M059J (cell line): ENCODE measurements at regions not wholly inside any gene's neighbourhood (a gene's known extent, or its start where the extent isn't known, plus 50 kb on each side); places are given as distances from the start of the nearest gene placed in this dataset.

ENCODE experiments used
- DNase-seq: peaks from one replicate; pipeline ENCODE4 v3.0.0-alpha.2; 2012; ENCODE audit warnings: low read depth

DNA sequence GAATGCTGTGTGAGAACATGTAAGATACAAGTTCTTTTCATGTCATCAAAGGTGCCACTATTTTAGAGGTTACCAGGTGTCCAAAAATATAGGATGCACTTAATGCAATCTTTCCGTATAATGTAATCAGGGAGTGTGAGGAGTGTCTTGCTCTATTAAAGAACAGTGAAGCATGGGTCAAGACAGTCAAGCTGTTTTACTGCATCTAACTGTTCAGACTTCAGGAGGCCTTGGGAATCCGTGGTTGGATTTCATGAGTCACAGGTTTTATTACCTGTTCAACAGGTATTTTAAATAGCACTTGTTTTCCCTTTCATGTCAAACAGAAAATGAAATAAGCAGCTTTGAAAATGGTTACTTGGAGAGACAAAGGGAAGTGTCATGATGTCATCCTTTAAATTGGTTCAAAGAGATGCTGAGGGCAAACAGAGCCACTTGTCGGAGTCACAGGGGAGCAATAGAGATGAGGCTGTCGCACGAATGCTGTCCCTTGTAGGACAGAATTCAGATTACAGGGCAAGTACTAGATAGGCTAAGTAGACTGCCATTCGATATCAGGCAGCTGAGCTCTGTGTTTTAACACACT, 621.5 kb downstream of the QKI start:
- no peak for DNase-seq

DNA sequence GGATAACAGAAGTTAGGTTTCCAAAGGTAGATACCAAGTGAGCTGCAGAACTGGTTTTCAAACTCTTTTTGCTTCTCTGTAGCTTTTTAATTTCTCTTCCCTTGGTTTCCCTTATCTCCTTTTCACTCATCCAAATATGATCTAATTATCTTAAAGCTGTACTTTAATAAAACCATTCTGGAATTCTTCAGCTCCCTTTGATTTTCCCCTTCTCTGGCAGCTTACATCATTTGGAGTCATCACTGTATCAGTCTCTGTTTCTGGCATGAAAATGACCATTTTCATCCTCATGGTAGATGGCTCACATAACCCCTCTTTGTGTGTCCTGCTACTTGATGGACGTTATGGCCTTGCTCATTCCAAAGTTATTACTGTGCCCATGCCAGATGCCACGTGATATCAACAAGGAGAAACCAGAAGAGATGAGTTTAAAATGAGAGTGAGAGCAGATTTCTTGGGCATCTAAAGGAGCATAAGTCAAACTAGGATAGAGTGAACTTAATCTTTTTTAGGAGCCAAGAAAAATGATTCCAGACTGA, 620.2 kb downstream of the QKI start:
- DNase-seq = peak; percentile 64

DNA sequence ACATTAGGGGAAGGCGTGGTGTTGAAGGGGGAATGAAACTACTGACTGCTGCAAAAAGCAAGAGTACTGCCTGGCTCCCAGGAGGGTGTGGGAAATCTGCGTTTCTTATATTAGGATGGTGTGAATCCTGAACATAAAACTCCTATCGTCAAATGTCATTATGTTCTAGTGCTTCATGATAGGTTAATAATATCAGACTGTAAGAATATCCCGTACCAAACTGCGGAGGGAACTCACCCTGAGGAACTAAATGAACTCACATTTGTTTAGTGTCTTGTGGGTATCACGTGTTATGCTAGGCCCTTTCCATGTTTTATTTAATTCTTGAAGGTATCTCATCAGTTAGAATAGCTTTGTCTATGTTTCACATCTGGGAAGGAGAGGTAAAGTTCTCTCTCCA, 610.7 kb downstream of the QKI start:
- no peak for DNase-seq

DNA sequence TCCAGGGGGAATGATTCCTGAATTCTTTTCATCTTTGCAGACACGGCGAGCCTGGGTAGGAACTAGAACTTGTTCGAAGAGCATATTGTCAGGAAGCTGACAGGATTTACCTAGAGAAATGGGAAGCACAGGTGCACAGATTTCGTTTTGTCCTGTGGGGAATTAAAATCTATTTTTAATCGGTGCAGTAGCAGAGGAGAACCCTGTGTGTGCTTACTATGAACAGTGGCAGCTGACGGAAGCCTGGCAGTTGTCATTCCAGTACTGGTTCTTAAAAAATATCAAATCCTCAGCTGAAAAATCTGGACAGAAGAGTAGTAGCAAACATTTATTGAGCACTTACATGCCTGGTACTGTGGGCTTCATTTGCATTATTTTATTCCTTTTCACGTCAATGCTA, 609.0 kb downstream of the QKI start:
- DNase-seq = no peak

DNA sequence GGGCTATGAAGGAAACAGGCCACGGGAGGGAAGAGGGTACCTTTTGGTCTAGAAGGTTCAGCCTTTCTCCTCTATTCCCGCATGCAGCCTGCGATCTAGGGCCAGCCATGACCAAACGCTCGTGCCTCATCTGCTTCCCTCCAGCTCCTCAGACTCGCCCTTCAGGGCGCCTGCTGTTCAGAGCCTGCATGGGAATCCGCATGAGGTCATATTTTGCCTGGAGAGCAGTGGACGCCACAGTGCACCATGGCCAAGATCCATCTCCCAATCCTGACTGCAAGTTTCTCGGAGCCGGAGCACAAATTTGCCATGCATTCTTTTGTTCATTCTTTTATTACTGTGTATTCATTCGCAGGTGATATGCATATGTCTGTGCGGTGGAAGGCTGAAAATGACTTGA, 608.1 kb downstream of the QKI start:
- DNase-seq = no peak

DNA sequence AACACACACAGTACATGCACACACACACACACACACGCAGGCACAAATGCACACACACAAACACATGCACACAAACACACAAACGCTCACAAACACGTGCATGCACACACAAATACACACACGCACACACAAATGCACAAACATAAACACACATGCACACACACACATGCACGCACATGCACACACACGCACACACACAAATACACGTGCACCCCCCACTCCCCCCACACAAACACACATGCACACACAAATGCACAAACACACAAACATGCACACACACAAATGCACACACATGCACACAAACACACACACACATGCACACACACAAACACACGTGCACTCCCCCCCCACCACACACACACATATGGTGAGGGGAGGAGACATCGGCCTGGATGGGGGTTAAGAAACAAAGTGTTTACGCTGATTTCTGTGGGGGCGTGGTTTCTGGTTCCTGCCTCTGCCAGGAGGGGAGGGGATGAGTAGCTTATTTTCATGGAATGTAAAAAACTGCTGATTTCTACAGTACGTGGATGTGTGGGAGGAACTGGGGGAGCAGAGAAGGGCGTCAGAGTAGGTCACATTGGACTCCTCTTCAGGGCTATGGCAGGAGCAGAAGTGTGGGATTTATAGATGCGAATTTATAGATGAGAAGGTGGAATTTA, 607.2 kb downstream of the QKI start:
- no peak for DNase-seq

DNA sequence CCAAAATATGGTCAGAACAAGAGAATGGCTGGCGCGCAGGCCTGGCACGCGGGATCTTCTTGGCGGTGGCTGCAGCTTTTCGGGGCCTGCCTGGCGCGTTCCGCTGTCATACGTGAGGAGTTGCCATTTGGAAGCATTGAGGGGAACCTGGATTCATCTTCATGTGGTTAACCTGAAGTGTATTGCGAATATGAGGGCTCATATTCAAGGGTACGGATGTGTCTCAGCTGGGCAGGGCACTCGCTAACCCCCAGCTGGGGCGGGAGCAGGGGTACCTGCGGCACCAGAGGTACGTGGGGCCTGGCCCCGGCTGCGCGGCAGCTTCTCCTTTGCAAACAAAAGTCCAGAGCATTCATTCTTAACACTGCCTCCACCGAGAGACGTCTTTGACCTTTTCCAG, 605.6 kb downstream of the QKI start:
- DNase-seq = no peak

DNA sequence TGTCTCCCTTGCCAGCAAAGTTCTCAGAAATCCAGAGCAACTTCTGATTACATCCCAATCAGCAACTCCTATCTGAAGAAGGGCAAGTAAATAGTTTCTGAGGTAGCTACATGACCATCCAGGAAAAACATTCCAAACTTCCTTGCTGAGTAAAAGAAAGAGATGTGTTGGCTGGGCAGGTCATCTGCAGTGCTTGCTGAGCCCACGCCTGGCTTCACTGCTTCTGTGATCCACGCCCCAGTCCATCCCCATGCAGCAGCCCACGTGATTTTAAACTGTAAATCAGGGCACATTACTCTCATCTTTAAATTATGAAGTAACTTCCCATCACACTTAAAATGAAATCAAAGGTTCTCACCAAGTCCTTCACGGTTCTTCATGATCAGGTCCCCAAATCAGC, 603.6 kb downstream of the QKI start:
- DNase-seq = no peak

DNA sequence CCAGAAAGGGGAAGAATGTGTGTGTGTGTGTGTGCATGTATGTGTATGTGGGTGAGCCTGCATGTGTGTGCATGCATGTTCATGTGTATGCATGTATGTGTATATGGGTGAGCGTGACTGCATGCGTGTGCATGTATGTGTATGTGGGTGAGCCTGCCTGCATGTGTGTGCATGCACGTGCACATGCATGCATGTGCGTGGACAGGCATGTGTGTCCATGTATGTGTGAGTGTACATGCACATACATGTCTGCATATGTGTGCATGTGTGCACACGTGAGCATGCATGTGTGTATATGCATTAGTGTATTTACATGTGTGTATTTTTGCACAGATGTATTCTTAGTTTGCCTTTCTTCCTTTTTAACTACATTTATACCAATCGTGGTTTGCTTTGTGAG, 601.5 kb downstream of the QKI start:
- DNase-seq = no peak

DNA sequence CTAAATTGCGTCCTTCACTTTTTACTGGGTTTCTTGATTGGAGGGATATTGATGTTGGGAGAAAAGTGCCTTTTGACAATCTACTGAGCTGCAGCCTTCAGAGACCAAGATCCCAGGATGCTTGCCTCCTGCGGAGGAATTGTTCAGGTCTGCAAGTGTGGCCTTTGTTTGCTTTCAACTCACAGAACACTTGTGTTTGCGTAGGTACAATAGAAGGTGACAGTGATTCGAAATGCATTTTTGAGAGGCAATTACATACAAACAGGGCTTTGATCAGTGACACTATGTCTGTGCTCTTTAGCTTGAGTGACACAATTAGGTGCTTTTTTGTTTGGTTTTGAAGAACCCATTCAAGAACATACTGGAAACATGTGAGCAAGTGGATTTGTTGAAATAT, 600.6 kb downstream of the QKI start:
- DNase-seq = no peak

DNA sequence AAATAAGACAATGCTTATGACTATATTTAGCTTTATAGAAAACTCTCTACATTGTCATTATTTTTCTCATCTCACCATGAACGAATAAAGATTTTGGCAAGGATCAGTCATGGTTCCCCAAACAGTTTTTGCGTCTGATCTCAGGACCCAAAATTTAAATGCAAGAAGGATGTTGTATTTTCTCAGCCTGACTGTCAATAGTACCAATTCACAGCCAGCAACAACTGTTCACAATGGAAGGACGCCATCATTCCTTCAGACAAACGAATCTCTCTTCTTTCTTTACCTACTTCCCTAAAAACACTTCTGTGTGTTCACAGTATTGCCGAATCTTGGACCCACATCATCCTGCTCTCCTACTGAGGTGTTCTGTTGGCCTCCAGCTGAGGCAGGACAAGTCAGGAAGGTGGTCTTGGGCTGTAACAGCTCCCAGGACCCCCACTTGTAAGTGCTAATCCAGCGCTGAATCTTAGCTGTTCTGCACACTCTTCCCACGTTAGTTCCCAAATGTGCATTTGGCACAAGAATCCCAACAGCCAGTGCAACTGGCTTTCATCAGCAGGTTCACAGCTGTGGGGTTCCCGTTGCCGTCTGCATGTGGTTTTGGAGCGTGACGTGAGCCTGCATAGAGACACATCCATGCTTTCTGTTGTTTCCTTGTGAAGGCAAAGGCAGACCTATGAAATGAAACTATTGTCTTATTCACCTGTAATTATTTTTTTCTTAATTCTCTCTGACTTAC, 600.0 kb downstream of the QKI start:
- DNase-seq = no peak

DNA sequence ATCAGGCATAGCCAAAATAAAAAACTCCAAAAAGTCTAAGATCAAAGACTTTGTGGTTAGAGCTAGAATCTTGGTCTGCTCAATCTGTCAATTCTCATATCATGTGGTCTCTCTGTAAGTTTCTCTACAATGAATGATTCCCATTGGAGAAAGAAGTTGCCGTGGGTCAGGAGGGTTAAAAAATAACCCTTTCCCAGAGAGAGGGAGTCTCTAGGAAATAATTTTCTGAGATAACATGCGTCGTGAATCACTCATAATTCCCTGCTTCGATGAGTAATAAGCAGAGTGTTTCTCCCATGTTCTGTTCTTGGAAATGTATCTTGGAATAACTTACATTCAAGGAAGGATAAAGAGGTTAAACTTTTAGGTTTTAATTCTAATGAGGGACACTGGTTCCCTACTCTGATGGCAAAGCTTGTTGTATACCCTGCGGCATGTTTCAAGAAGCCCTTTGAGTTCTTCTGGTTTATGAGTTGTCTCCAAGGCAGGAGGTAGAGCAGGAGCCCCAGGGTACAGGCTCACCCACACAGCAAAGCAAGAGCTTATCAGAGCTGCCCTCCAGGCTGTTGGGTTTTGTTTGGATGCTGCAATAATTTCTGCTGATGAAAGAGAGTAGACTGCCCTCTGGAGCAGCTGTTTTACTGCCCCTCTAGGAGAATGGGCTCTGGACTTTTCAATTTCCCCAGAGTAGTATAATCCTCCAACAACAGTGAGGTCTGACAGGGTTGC, 599.1 kb downstream of the QKI start:
- DNase-seq = peak; percentile 61

DNA sequence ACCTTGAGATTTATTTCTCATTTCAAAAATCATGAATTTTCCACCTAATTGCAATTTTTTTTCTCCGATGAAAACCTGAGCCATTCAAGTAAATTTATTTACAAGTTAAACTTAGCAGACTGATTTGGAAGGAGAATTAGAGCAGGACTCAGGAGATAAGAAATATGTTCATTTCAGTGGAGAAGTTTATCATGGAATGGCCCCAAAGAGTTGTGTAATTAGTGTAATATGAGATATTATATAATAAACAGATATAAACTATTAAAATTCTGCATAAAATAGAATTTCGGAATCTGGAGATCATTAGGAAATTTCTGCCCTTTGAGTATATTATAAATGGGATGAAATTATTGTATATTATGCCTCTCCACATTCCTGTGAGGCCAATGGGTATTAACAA, 596.8 kb downstream of the QKI start:
- DNase-seq = no peak

DNA sequence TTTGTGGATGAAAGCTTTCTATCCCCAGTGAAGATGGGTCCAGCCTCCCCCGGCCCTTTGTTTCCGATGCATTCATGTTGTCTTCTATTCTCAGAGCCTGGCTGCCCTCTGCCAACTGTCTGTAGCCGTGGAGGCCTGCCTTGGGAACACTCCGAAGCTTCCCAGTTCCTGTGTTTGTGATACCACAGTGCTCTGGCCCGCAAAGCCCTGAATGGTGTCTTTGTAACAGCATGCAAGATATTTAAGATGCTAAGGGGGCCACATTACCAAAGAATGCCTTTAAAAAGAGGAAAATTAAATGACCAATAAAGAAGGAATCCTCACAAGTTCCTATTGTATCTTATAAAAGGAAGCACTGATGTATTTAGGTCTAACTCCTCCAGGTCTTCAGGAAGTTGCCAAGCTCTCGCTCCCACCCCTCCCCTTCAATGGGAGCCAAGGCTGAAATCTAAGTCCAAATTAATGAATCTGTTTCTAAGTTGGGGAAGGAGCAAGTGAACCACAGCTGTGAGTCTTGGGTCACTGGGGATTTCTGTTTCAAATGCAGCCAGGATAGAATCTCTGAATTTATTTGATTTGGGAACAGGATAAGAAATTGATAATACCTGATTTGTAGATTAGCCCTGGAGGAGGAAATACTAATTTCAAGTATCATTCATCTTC, 596.1 kb downstream of the QKI start:
- DNase-seq = no peak

DNA sequence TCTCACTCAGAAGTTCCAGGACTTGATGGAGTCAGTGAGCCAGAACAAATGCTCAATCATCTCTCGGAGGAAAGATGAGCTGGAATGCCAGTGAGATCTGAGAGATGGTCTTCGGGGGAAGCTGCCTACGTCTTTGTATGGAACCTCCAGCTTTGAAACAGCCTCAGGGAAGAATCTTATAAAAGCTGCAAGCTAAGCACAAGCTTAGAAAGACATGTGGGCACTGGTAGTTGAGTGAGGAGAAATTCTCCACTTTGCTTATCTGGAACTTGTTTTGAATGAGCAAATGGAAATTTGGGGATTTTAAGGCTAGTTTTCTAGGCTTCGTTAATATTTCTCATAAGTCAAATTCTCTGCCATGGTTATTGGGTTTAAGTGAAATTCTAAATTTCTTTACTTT, 594.4 kb downstream of the QKI start:
- peak; percentile 20 for DNase-seq

DNA sequence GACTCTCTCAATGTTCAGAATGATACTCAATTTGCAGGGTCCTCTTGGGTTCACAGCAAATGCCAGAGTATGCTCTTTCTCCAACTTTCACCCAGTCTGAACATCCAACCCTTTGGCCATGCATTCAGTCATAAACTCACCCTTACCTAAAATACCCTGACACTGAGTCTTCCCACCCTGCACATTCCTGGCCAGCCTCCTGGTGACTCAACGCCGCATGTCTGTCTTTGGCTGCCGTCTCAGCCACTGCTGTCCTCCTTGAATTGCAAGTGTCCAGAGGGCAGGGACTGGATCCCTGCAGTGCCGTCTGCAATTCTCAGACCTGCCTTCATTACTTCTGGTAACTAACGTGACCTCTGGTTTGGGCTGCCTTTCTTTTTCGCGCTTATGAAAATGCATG, 593.4 kb downstream of the QKI start:
- DNase-seq = peak; percentile 33

DNA sequence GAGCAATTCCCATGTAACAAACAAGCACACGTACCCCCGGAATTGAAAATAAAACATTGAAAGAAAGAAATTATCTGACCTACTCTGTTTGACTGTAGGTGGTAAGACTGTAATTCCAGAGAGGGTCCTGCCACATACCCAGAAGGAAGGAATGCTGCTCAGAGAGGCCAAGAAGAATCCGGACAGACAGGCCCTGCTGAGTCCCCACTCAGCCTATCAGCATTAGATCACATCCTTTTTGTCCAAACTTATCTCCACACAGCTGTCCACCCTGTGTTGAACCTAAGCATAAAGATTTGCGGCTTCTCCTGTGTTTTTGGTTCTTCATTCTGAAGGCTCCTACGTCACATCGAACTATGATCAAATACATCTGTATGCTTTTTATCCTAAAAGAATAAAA, 591.9 kb downstream of the QKI start:
- DNase-seq = no peak

DNA sequence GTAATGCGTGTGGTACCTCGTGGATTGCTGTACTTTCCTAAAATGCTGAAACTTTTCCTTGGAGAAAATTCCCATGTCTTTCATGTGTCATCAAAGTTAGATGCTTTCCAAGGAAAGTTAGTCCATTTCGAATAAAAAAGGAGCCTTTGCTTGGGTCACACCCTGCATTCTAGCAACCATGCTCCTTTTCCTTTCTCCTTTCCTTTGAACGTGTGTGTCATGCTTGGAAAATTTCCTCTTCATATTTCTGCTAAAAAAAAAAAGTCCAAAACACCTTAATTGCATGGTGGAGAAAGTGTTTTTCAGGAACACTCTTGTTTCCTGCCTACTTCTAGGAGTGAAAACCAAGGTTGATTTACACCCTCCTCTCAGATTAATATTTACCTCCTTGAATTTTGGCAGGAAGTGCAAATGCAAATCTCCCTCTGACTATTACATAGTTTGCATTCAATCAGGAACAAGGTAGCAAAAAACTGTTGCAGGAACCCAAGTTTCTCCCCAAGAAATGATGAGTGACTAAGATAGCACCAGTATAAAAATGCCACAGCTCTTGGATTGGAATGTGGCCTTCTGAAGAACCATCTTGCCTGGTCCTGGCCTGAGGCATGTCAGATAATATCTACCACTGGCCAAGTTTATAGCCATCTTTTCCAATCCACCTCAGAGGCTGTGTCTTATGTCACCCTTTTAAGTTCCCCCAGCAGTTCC, 590.6 kb downstream of the QKI start:
- peak; percentile 84 for DNase-seq

DNA sequence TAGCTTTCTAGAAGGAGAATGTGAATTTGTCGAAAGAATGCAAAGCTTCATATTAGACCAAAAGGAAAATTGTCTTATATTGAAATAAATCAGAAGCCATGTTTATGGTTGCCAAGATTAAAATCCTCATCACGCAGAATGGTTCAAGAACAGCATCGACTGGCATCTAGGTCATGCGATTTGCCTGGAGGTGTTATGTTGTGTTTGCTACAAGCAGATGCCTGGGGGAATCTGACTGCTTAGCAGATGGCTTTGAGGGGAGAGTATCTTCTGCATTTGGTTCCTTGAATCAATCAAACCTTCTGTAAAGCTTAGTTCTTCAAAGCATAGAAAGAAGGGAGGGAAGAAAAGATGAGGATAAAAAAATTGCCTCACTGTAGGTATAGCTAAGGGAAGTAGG, 585.8 kb downstream of the QKI start:
- DNase-seq = no peak

DNA sequence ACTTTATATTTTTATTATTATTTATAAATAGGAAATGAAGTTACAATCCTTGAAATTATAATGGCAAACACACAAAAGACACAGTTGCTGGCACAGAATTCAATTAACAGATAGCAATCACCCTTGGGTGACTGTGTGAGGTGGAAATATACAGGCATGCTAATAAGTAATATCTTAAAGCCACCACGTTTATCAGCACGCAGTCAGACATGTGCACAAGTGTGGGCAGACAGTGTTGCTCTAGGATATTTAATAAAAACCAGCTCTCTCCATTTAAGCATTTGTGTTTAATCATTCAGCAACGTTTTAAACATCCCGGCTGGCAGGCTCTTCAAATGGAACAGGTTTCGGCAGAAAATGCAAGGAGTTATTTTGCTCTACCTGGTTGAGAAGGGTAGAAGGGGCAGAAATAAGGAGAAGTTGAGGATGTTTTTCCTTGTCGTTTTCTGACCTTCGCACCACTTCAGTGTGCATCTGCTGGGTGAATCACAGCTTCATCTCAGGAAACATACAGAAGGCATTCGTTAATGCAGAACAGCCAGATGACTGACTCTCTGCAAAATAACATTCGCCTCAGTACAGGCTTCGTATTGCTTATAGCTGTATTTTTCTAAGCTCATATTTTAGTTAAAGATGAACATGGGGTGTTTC, 585.1 kb downstream of the QKI start:
- no peak for DNase-seq

DNA sequence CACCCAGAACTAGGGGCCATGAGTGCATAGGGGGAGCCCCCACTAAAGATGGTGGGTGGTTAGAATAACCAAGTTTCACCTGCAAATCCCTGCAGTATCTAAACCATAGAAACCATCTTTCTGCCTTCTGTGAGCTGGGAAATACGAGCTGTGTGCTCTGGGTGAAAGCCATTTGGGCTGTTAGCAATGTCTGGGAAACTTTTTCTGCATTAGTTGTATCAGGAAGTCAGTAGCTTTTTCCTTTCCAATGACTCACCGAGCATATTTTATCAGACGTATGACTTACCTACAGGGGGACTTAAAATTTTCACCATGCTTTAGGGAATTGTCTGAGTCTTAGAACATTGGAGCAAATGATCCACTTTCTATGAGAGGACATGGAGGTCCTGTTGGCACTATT, 584.0 kb downstream of the QKI start:
- peak; percentile 33 for DNase-seq
